ENCODE measurements at regions not wholly inside any gene's neighbourhood (a gene's known extent, or its start where the extent isn't known, plus 50 kb on each side); places are given as distances from the start of the nearest gene placed in this dataset.

GRCh38 chr11:70580036-70580805 lies 181.9 kb downstream of the CTTN start:
- Mint-ChIP-seq H3K36me3 (no peaks in the 10 kb centered on the region), H3K4me1 (no peaks in the 10 kb centered on the region), H3K4me3 (no peak overlapping the region), H3K27ac (no peak overlapping the region), H3K9me3 (no peaks in the 10 kb centered on the region), H3K27me3 (ENCODE audit: low read depth in 2 of 2) (peaks cover 0 to 3% of the 10 kb centered on the region in 2 donors)
- DNase-seq (no peak), ATAC-seq (no peak)
- Histone ChIP-seq H3K4me3 (ENCODE audit: low read length) (no peak overlapping the region), H3K4me1 (ENCODE audit: control insufficient read depth, insufficient read depth, low read length) (no peaks in the 10 kb centered on the region), H3K36me3 (ENCODE audit: control insufficient read depth, insufficient read depth, low read length) (no peaks in the 10 kb centered on the region), H3K9me3 (ENCODE audit: control insufficient read depth, insufficient read depth, low read length) (no peaks in the 10 kb centered on the region), H3K27me3 (ENCODE audit: control insufficient read depth, insufficient read depth, low read length) (no peaks in the 10 kb centered on the region), H3K27ac (ENCODE audit: low read length) (no peak overlapping the region)
- WGBS (ENCODE audit: insufficient coverage): 64% methylated on average over 25 of the region's 25 CpGs
- intact Hi-C loops (cut with micrococcal nuclease): no loop called here
- no peak for TF ChIP-seq CTCF (IDR thresholded peaks at IDR 0.05)

GRCh38 chr11:70581991-70582885 lies 183.9 kb downstream of the CTTN start:
- DNase-seq (no peak), ATAC-seq (no peak)
- Histone ChIP-seq H3K36me3 (ENCODE audit: control insufficient read depth, insufficient read depth, low read length) (no peaks in the 10 kb centered on the region), H3K9me3 (ENCODE audit: control insufficient read depth, insufficient read depth, low read length) (no peaks in the 10 kb centered on the region), H3K27me3 (ENCODE audit: control insufficient read depth, insufficient read depth, low read length) (no peaks in the 10 kb centered on the region), H3K27ac (ENCODE audit: low read length) (no peak overlapping the region), H3K4me1 (ENCODE audit: control insufficient read depth, insufficient read depth, low read length) (no peaks in the 10 kb centered on the region), H3K4me3 (ENCODE audit: low read length) (no peak overlapping the region)
- Mint-ChIP-seq H3K36me3 (no peaks in the 10 kb centered on the region), H3K4me3 (no peak overlapping the region), H3K4me1 (no peaks in the 10 kb centered on the region), H3K9me3 (no peaks in the 10 kb centered on the region), H3K27ac (no peak overlapping the region), H3K27me3 (ENCODE audit: low read depth in 2 of 2) (peaks cover 7 to 10% of the 10 kb centered on the region in 2 donors)
- intact Hi-C loops (cut with micrococcal nuclease): no loop called here
- no peak for TF ChIP-seq CTCF (IDR thresholded peaks at IDR 0.05)
- WGBS (ENCODE audit: insufficient coverage): 88% methylated on average over 25 of the region's 25 CpGs

- TF ChIP-seq CTCF (IDR thresholded peaks at IDR 0.05): no peak
- 79% methylated on average over 15 of the region's 15 CpGs for WGBS (ENCODE audit: insufficient coverage)
These were observed 184.7 kb downstream of the CTTN start for GRCh38 chr11:70582886-70583641.

More at GRCh38 chr11:70582886-70583641, 184.7 kb downstream of the CTTN start:
- Mint-ChIP-seq H3K4me1 (no peaks in the 10 kb centered on the region), H3K27me3 (ENCODE audit: low read depth in 2 of 2) (peaks cover 11% of the 10 kb centered on the region in 2 donors), H3K27ac (no peak overlapping the region), H3K9me3 (no peaks in the 10 kb centered on the region), H3K4me3 (no peak overlapping the region), H3K36me3 (no peaks in the 10 kb centered on the region)
- no peak overlapping the region for H3K4me3 ChIP-seq (ENCODE audit: low read length)
- ATAC-seq (no peak), DNase-seq (no peak)
- no peak overlapping the region for H3K27ac ChIP-seq (ENCODE audit: low read length)
- H3K27me3 ChIP-seq (ENCODE audit: control insufficient read depth, insufficient read depth, low read length): no peaks in the 10 kb centered on the region
- no peaks in the 10 kb centered on the region for H3K4me1 ChIP-seq (ENCODE audit: control insufficient read depth, insufficient read depth, low read length)
- no peaks in the 10 kb centered on the region for H3K9me3 ChIP-seq (ENCODE audit: control insufficient read depth, insufficient read depth, low read length)
- no peaks in the 10 kb centered on the region for H3K36me3 ChIP-seq (ENCODE audit: control insufficient read depth, insufficient read depth, low read length)
- intact Hi-C loops (cut with micrococcal nuclease): no loop called here
